ENCODE measurements at regions not wholly inside any gene's neighbourhood (a gene's known extent, or its start where the extent isn't known, plus 50 kb on each side); places are given as distances from the start of the nearest gene placed in this dataset.

- no peak for TF ChIP-seq ZNF274 (CRISPR knock-in tag; IDR thresholded peaks at IDR 0.05)
- TF ChIP-seq NFE2L2 (IDR thresholded peaks at IDR 0.05; ENCODE audit: low read length): no peak
- TF ChIP-seq PLSCR1 (CRISPR knock-in tag; IDR thresholded peaks at IDR 0.05; ENCODE audit: borderline replicate concordance): no peak
- TF ChIP-seq MBD4 (IDR thresholded peaks at IDR 0.05; ENCODE audit: borderline replicate concordance, low read length): no peak
- TF ChIP-seq, protein P1, sequence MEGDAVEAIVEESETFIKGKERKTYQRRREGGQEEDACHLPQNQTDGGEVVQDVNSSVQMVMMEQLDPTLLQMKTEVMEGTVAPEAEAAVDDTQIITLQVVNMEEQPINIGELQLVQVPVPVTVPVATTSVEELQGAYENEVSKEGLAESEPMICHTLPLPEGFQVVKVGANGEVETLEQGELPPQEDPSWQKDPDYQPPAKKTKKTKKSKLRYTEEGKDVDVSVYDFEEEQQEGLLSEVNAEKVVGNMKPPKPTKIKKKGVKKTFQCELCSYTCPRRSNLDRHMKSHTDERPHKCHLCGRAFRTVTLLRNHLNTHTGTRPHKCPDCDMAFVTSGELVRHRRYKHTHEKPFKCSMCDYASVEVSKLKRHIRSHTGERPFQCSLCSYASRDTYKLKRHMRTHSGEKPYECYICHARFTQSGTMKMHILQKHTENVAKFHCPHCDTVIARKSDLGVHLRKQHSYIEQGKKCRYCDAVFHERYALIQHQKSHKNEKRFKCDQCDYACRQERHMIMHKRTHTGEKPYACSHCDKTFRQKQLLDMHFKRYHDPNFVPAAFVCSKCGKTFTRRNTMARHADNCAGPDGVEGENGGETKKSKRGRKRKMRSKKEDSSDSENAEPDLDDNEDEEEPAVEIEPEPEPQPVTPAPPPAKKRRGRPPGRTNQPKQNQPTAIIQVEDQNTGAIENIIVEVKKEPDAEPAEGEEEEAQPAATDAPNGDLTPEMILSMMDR (CRISPR knock-in tag; IDR thresholded peaks at IDR 0.05): no peak
- no peak for TF ChIP-seq MAX (IDR thresholded peaks at IDR 0.05)
- TF ChIP-seq IRF1 (CRISPR knock-in tag; IDR thresholded peaks at IDR 0.05; ENCODE audit: low read depth): no peak
- no peak for TF ChIP-seq ZNF414 (CRISPR knock-in tag; IDR thresholded peaks at IDR 0.05)
Observed at GRCh38 chr20:43357352-43357751, 100.3 kb upstream of the SRSF6 start.

All from HepG2 (cell line).